Non-pigmented ciliary epithelial cell (primary cell): ENCODE measurements at regions not wholly inside any gene's neighbourhood (a gene's known extent, or its start where the extent isn't known, plus 50 kb on each side); places are given as distances from the start of the nearest gene placed in this dataset.

Experiments used
- DNase-seq: peaks from one replicate; pipeline ENCODE4 v3.0.0-alpha.2; 2010; ENCODE audit warnings: low read depth

- no peak for DNase-seq
Observed at GRCh38 chr12:61502179-61502578, 758.0 kb upstream of the USP15 start.

GRCh38 chr12:61504396-61505080, 755.7 kb upstream of the USP15 start:
- DNase-seq = no peak

GRCh38 chr12:61513499-61513898, 746.7 kb upstream of the USP15 start:
- DNase-seq = no peak

GRCh38 chr12:61514016-61514415, 746.2 kb upstream of the USP15 start:
- DNase-seq = no peak

- no peak for DNase-seq
Observed at GRCh38 chr12:61521258-61521657, 738.9 kb upstream of the USP15 start.

- DNase-seq = no peak
Observed at GRCh38 chr12:61523276-61523992, 736.8 kb upstream of the USP15 start.

GRCh38 chr12:61524851-61525250, 735.4 kb upstream of the USP15 start:
- DNase-seq = no peak

GRCh38 chr12:61525331-61525730, 734.9 kb upstream of the USP15 start:
- no peak for DNase-seq

GRCh38 chr12:61530456-61530855, 729.7 kb upstream of the USP15 start:
- DNase-seq = no peak

- no peak for DNase-seq
Observed at GRCh38 chr12:61531195-61531594, 729.0 kb upstream of the USP15 start.

GRCh38 chr12:61536117-61536516, 724.1 kb upstream of the USP15 start:
- DNase-seq = no peak

- DNase-seq = no peak
Observed at GRCh38 chr12:61536525-61536924, 723.7 kb upstream of the USP15 start.

- no peak for DNase-seq
Observed at GRCh38 chr12:61538951-61539350, 721.3 kb upstream of the USP15 start.

GRCh38 chr12:61542551-61542950, 717.7 kb upstream of the USP15 start:
- DNase-seq = no peak

GRCh38 chr12:61546296-61546695, 713.9 kb upstream of the USP15 start:
- no peak for DNase-seq

- no peak for DNase-seq
Observed at GRCh38 chr12:61553091-61553490, 707.1 kb upstream of the USP15 start.

- DNase-seq = no peak
Observed at GRCh38 chr12:61554268-61555008, 705.8 kb upstream of the USP15 start.

- no peak for DNase-seq
Observed at GRCh38 chr12:61563665-61564450, 696.3 kb upstream of the USP15 start.

- DNase-seq = no peak
Observed at GRCh38 chr12:61564466-61564865, 695.7 kb upstream of the USP15 start.

GRCh38 chr12:61566183-61566582, 694.0 kb upstream of the USP15 start:
- DNase-seq = no peak

- DNase-seq = no peak
Observed at GRCh38 chr12:61574339-61574738, 685.9 kb upstream of the USP15 start.

GRCh38 chr12:61584943-61585342, 675.3 kb upstream of the USP15 start:
- DNase-seq = no peak
